Heart left ventricle (tissue), 13 donors: ENCODE measurements at regions not wholly inside any gene's neighbourhood (a gene's known extent, or its start where the extent isn't known, plus 50 kb on each side); places are given as distances from the start of the nearest gene placed in this dataset.
"Not testable (repeated sequence)": the region's sequence is repeated elsewhere in the genome, so short reads cannot be mapped to it uniquely, and the experiment has no call there.

ENCODE experiments used
- POLR2A ChIP-seq, 2 donors: fragments of 450-650 bp; IDR thresholded peaks; one replicate each; pipeline ENCODE4 v1.6.1; 2017; ENCODE audit warnings: antibody characterized with exemption in 2 of 2, mild to moderate bottlenecking in 2 of 2, moderate library complexity in 2 of 2
- TF ChIP-seq, protein P1 (sequence below), 12 donors: fragments of 200-600 bp; sonication (generic) in 4 of 12; IDR thresholded peaks; one replicate each; pipeline versions ENCODE4 v1.5.0 to v1.8.0; 2018 to 2022; ENCODE audit warnings: antibody characterized with exemption in 12 of 12, mild to moderate bottlenecking in 5 of 12
- donor health status: ischemic (EF 13 %, LVEDD 7.1; RV severe dilation, severe dysfunction).
- donor health status: DM: no; HTN: yes; CAD: no.
- donor health status: DM: no; HTN: no; CAD: no.
- donor health status: ischemic (EF 25% LVEDD 6.9; RV normal size, moderate dysfunction).
- donor health status: ischemic (EF 25% LVEDD 5.7; RV mildly dilated, moderate dysfunction).
- donor health status: ischemic (EF 35%, LVEDD 5.7; RV mildly dilated, moderate dysfunction).
- donor health status: nonischemic (EF 11% LVEDD 7.7; RV severe dilation, severe dysfunction).
- donor health status: DM: yes; HTN: yes; CAD: no.
- donor health status: PGD.
- donor health status: ischemic (EF 29% LVEDD 5.4; RV normal size, mild dysfunction).
- donor health status: nonischemic (EF 23%, LVEDD 6.1; RV moderate dilation, normal function).

DNA sequence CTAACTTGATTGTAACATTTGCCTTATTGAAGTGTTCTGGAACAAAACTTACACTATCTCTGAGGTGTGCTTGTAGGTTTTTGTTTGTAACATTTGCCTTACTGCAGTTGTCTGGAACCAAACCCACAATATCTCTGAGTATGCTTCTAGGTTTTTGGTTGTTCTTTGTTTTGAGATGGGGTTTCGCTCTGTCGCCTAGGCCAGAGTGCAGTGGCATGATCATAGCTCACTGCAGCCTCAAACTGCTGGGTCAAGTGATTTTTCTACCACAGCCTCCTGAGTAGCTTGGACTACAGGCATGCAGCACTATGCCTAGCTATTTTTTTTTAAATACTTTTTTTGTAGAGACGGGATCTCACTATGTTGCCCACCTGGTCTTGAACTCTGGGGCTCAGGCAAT lies 1464.6 kb downstream of the FOXD4L5 start:
- not testable (repeated sequence) for TF ChIP-seq POLR2A (IDR thresholded peaks at IDR 0.05)
- TF ChIP-seq, protein P1, sequence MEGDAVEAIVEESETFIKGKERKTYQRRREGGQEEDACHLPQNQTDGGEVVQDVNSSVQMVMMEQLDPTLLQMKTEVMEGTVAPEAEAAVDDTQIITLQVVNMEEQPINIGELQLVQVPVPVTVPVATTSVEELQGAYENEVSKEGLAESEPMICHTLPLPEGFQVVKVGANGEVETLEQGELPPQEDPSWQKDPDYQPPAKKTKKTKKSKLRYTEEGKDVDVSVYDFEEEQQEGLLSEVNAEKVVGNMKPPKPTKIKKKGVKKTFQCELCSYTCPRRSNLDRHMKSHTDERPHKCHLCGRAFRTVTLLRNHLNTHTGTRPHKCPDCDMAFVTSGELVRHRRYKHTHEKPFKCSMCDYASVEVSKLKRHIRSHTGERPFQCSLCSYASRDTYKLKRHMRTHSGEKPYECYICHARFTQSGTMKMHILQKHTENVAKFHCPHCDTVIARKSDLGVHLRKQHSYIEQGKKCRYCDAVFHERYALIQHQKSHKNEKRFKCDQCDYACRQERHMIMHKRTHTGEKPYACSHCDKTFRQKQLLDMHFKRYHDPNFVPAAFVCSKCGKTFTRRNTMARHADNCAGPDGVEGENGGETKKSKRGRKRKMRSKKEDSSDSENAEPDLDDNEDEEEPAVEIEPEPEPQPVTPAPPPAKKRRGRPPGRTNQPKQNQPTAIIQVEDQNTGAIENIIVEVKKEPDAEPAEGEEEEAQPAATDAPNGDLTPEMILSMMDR (IDR thresholded peaks at IDR 0.05), result not testable (repeated sequence)
